SK-N-SH (cell line): ENCODE measurements at regions not wholly inside any gene's neighbourhood (a gene's known extent, or its start where the extent isn't known, plus 50 kb on each side); places are given as distances from the start of the nearest gene placed in this dataset.

Experiments
- CTCF ChIA-PET: fragments of 300-600, 350-600 bp; formaldehyde crosslinking; extraction: SDS; loops from one replicate; lab custom pipeline; 2021; lab: Yijun Ruan, JAX
- POLR2A ChIA-PET: fragments of 350-600 bp; sonication (Branson Sonifier 250); formaldehyde crosslinking; extraction: SDS; loops from one replicate; lab custom pipeline; 2020; ENCODE audit warnings: antibody characterized with exemption, inconsistent platforms; lab: Yijun Ruan, JAX
- DNase-seq: peaks from one replicate; pipeline ENCODE4 v3.0.0; 2012
- H2AFZ ChIP-seq: fragments of 200-600 bp; sonication (generic); 2 replicates; pipeline ENCODE4 v1.8.1; 2016; ENCODE audit warnings: antibody characterized with exemption, mild to moderate bottlenecking, low read depth
- H3F3A ChIP-seq: fragments of 200-600 bp; sonication (generic); replicated peaks from 2 replicates; pipeline ENCODE3; 2016; ENCODE audit warnings: antibody characterized with exemption, mild to moderate bottlenecking; ENCODE audit not compliant: insufficient read depth
- H3K27ac ChIP-seq, 2 experiments: fragments of 200-500 bp in 1 of 2; fragments of 200-600 bp in 1 of 2; sonication (Bioruptor generic) in 1 of 2; sonication (generic), shearing (Covaris generic) in 1 of 2; 2 replicates each; pipeline versions ENCODE4 v1.5.1 to v1.6.1; 2014 to 2016; ENCODE audit warnings: low read depth in 2 of 2, inconsistent platforms in 1 of 2, low read length in 1 of 2, mild to moderate bottlenecking in 1 of 2, mixed read lengths in 1 of 2
- H3K27me3 ChIP-seq: fragments of 200-600 bp; sonication (generic), shearing (Covaris generic); 2 replicates; pipeline ENCODE4 v1.6.1; 2016; ENCODE audit warnings: mixed run types; ENCODE audit not compliant: insufficient read depth
- H3K36me3 ChIP-seq, 2 experiments: fragments of 200-500 bp in 1 of 2; fragments of 200-600 bp in 1 of 2; sonication (Bioruptor generic) in 1 of 2; sonication (generic) in 1 of 2; replicated peaks in 1 of 2; 2 replicates each; pipeline versions ENCODE3 to v1.5.1; 2014 to 2016; ENCODE audit warnings: low read length in 1 of 2, mild to moderate bottlenecking in 1 of 2; ENCODE audit not compliant: insufficient read depth in 2 of 2, control insufficient read depth in 1 of 2
- H3K4me1 ChIP-seq, 2 experiments: fragments of 200-500 bp in 1 of 2; fragments of 200-600 bp in 1 of 2; sonication (Bioruptor generic) in 1 of 2; sonication (generic), shearing (Covaris generic) in 1 of 2; 2 replicates each; pipeline versions ENCODE4 v1.5.1 to v1.6.1; 2014 to 2016; ENCODE audit warnings: low read depth in 1 of 2, low read length in 1 of 2, mixed run types in 1 of 2; ENCODE audit not compliant: insufficient read depth in 2 of 2, control insufficient read depth in 1 of 2
- H3K4me2 ChIP-seq: fragments of 200-600 bp; sonication (generic), shearing (Covaris generic); 2 replicates; pipeline ENCODE4 v1.6.1; 2017; ENCODE audit warnings: mixed run types
- H3K4me3 ChIP-seq, 2 experiments: fragments of 200-500 bp in 1 of 2; fragments of 200-600 bp in 1 of 2; sonication (Bioruptor generic) in 1 of 2; sonication (generic), shearing (Covaris generic) in 1 of 2; 2 replicates each; pipeline versions ENCODE4 v1.5.1 to v1.8.1; 2014 to 2016; ENCODE audit warnings: low read depth in 2 of 2, inconsistent platforms in 1 of 2, low read length in 1 of 2, mild to moderate bottlenecking in 1 of 2, mixed read lengths in 1 of 2, moderate library complexity in 1 of 2
- H3K79me2 ChIP-seq: fragments of 200-600 bp; sonication (generic); 2 replicates; pipeline ENCODE4 v1.8.1; 2017; ENCODE audit warnings: mild to moderate bottlenecking; ENCODE audit not compliant: insufficient read depth
- H3K9ac ChIP-seq: fragments of 200-600 bp; sonication (generic); 2 replicates; pipeline ENCODE4 v1.6.1; 2017; ENCODE audit warnings: mixed run types
- H3K9me2 ChIP-seq: fragments of 200-600 bp; sonication (generic); 2 replicates; pipeline ENCODE4 v1.6.1; 2017; ENCODE audit warnings: mixed run types
- H3K9me3 ChIP-seq: fragments of 200-600 bp; sonication (generic); 2 replicates; pipeline ENCODE4 v1.6.1; 2017; ENCODE audit warnings: mixed run types, mild to moderate bottlenecking, moderate library complexity
- H4K20me1 ChIP-seq: fragments of 200-600 bp; sonication (generic); 2 replicates; pipeline ENCODE4 v1.6.1; 2017; ENCODE audit warnings: mild to moderate bottlenecking, mixed run types; ENCODE audit not compliant: insufficient read depth
- CHD2 ChIP-seq: fragments of 150-350 bp; IDR thresholded peaks from 2 replicates; pipeline ENCODE4 v1.6.1; 2018; ENCODE audit warnings: low read length; ENCODE audit not compliant: partially characterized antibody
- ELF1 ChIP-seq: IDR thresholded peaks from 2 replicates; pipeline ENCODE4 v1.4.0; 2012
- EP300 ChIP-seq, 2 experiments: IDR thresholded peaks; 2 replicates each; pipeline versions ENCODE4 v1.4.0 to v1.6.1; 2012; ENCODE audit warnings: borderline replicate concordance in 1 of 2, low read depth in 1 of 2, low read length in 1 of 2
- EZH2phosphoT487 ChIP-seq: fragments of 200-600 bp; sonication (generic); IDR thresholded peaks from 2 replicates; pipeline ENCODE4 v1.6.1; 2017; ENCODE audit warnings: low read depth, mixed run types, mild to moderate bottlenecking, antibody characterized with exemption, moderate library complexity, borderline replicate concordance
- FOXM1 ChIP-seq: IDR thresholded peaks from 2 replicates; pipeline ENCODE4 v1.4.0; 2012; ENCODE audit warnings: low read depth, mild to moderate bottlenecking
- GABPA ChIP-seq: IDR thresholded peaks from 2 replicates; pipeline ENCODE4 v1.4.0; 2012; ENCODE audit warnings: low read depth, mild to moderate bottlenecking
- GATA2 ChIP-seq: sonication (generic); formaldehyde crosslinking; IDR thresholded peaks from 2 replicates; pipeline ENCODE4 v1.5.0; 2020; ENCODE audit warnings: mild to moderate bottlenecking, missing genetic modification reagents
- MAX ChIP-seq: IDR thresholded peaks from 2 replicates; pipeline ENCODE4 v1.4.0; 2012; ENCODE audit warnings: low read depth
- MEF2A ChIP-seq: IDR thresholded peaks from 2 replicates; pipeline ENCODE4 v1.4.0; 2012; ENCODE audit warnings: low read depth, borderline replicate concordance
- MXI1 ChIP-seq: IDR thresholded peaks from 2 replicates; pipeline ENCODE4 v1.6.1; 2012; ENCODE audit warnings: mild to moderate bottlenecking, low read depth, low read length, improper control_type of control experiment
- NFIC ChIP-seq: IDR thresholded peaks from 2 replicates; pipeline ENCODE4 v1.4.0; 2012; ENCODE audit warnings: borderline replicate concordance
- RAD21 ChIP-seq: IDR thresholded peaks from 2 replicates; pipeline ENCODE4 v1.6.1; 2012; ENCODE audit warnings: mild to moderate bottlenecking, low read length
- REST ChIP-seq: IDR thresholded peaks from 2 replicates; pipeline ENCODE4 v1.6.1; 2012; ENCODE audit warnings: mild to moderate bottlenecking, low read depth, low read length, moderate library complexity
- RXRA ChIP-seq: IDR thresholded peaks from 2 replicates; pipeline ENCODE4 v1.4.0; 2012; ENCODE audit warnings: low read depth, mild to moderate bottlenecking, borderline replicate concordance
- SIN3A ChIP-seq: IDR thresholded peaks from 2 replicates; pipeline ENCODE4 v1.6.1; 2012; ENCODE audit warnings: low read depth, mild to moderate bottlenecking, low read length, moderate library complexity, borderline replicate concordance
- SMC3 ChIP-seq: IDR thresholded peaks from 2 replicates; pipeline ENCODE4 v1.6.1; 2012; ENCODE audit warnings: low read depth, low read length, improper control_type of control experiment
- TCF12 ChIP-seq: IDR thresholded peaks from 2 replicates; pipeline ENCODE4 v1.4.0; 2012
- TEAD4 ChIP-seq: IDR thresholded peaks from 2 replicates; pipeline ENCODE4 v1.4.0; 2012; ENCODE audit warnings: mild to moderate bottlenecking, borderline replicate concordance; ENCODE audit not compliant: insufficient read depth
- YY1 ChIP-seq: IDR thresholded peaks from 2 replicates; pipeline ENCODE4 v1.4.0; 2012; ENCODE audit warnings: low read depth, mild to moderate bottlenecking
- WGBS: methylation state at CpG from one replicate; pipeline ENCODE4 v1.1.6; 2017; ENCODE audit warnings: low lambda C conversion rate; 5-methylcytosine and 5-hydroxymethylcytosine counted together
- TF ChIP-seq, protein P1 (sequence below): IDR thresholded peaks from 2 replicates; pipeline ENCODE4 v1.4.0; 2012; ENCODE audit warnings: low read depth, borderline replicate concordance

GRCh38 chr14:28406196-28406595 is 360.4 kb upstream of the FOXG1 start:
- Histone ChIP-seq H3K9me2 (no peaks in the 10 kb centered on the region), H4K20me1 (no peaks in the 10 kb centered on the region), H3K4me2 (no peak overlapping the region), H3K9ac (no peak overlapping the region), H3K4me3 (no peak overlapping the region), H3K79me2 (no peaks in the 10 kb centered on the region), H3K27me3 (no peaks in the 10 kb centered on the region), H2AFZ (no peak overlapping the region), H3K27ac (no peak overlapping the region), H3K4me1 (no peaks in the 10 kb centered on the region), H3K9me3 (no peaks in the 10 kb centered on the region), H3F3A (no peaks in the 10 kb centered on the region), H3K36me3 (no peaks in the 10 kb centered on the region)
- POLR2A ChIA-PET = no interaction called here
- WGBS = 12% methylated on average over 2 of the region's 2 CpGs
- no peak for TF ChIP-seq SIN3A
- no peak for TF ChIP-seq YY1
- no peak for TF ChIP-seq MEF2A
- TF ChIP-seq RAD21 = no peak
- TF ChIP-seq CHD2 = no peak
- no peak for TF ChIP-seq EZH2phosphoT487
- no peak for TF ChIP-seq TEAD4
- no peak for TF ChIP-seq REST
- TF ChIP-seq GATA2 (CRISPR knock-in tag) = no peak
- no peak for TF ChIP-seq TCF12
- no peak for TF ChIP-seq RXRA
- TF ChIP-seq NFIC = no peak
- TF ChIP-seq, protein P1, sequence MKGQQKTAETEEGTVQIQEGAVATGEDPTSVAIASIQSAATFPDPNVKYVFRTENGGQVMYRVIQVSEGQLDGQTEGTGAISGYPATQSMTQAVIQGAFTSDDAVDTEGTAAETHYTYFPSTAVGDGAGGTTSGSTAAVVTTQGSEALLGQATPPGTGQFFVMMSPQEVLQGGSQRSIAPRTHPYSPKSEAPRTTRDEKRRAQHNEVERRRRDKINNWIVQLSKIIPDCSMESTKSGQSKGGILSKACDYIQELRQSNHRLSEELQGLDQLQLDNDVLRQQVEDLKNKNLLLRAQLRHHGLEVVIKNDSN = no peak
- no peak for TF ChIP-seq ELF1
- TF ChIP-seq GABPA = no peak
- no peak for TF ChIP-seq SMC3
- TF ChIP-seq MXI1 = no peak
- no peak for TF ChIP-seq EP300 (IDR thresholded peaks at IDR 0.05; ENCODE audit: borderline replicate concordance in 1 of 2, low read depth in 1 of 2, low read length in 1 of 2)
- no peak for TF ChIP-seq FOXM1
- no peak for TF ChIP-seq MAX
- CTCF ChIA-PET = no interaction called here
- DNase-seq = no peak
